GM21529 (cell line): ENCODE measurements at regions not wholly inside any gene's neighbourhood (a gene's known extent, or its start where the extent isn't known, plus 50 kb on each side); places are given as distances from the start of the nearest gene placed in this dataset.

Source experiments
- ATAC-seq: cut with Tn5 transposase; IDR thresholded peaks from one replicate; pipeline ENCODE4 v1.9.1; 2021; ENCODE audit not compliant: unreplicated experiment

GRCh38 chr2:155442088-155442487 lies 743.6 kb downstream of the KCNJ3 start:
- ATAC-seq: no peak

GRCh38 chr2:155431004-155431507 lies 732.6 kb downstream of the KCNJ3 start:
- no peak for ATAC-seq

- no peak for ATAC-seq
These were observed 729.0 kb downstream of the KCNJ3 start for GRCh38 chr2:155427470-155427869.

- no peak for ATAC-seq
These were observed 726.0 kb downstream of the KCNJ3 start for GRCh38 chr2:155424518-155424917.

GRCh38 chr2:155418753-155419152 lies 720.3 kb downstream of the KCNJ3 start:
- no peak for ATAC-seq

GRCh38 chr2:155412598-155412997 lies 714.1 kb downstream of the KCNJ3 start:
- peak; percentile 93 for ATAC-seq

GRCh38 chr2:155404433-155405002 lies 706.0 kb downstream of the KCNJ3 start:
- ATAC-seq: no peak

- ATAC-seq: no peak
These were observed 694.9 kb downstream of the KCNJ3 start for GRCh38 chr2:155393406-155393805.

- ATAC-seq: no peak
These were observed 693.2 kb downstream of the KCNJ3 start for GRCh38 chr2:155391613-155392130.

- no peak for ATAC-seq
These were observed 690.7 kb downstream of the KCNJ3 start for GRCh38 chr2:155389224-155389623.

GRCh38 chr2:155384555-155385123 lies 686.1 kb downstream of the KCNJ3 start:
- ATAC-seq: no peak

- ATAC-seq: no peak
These were observed 684.3 kb downstream of the KCNJ3 start for GRCh38 chr2:155382776-155383175.

GRCh38 chr2:155381436-155381835 lies 682.9 kb downstream of the KCNJ3 start:
- no peak for ATAC-seq

GRCh38 chr2:155379494-155379893 lies 681.0 kb downstream of the KCNJ3 start:
- ATAC-seq: no peak

- ATAC-seq: no peak
These were observed 679.5 kb downstream of the KCNJ3 start for GRCh38 chr2:155377931-155378444.

GRCh38 chr2:155377266-155377680 lies 678.8 kb downstream of the KCNJ3 start:
- ATAC-seq: no peak

- no peak for ATAC-seq
These were observed 674.5 kb downstream of the KCNJ3 start for GRCh38 chr2:155372969-155373368.

- peak; percentile 53 for ATAC-seq
These were observed 670.4 kb downstream of the KCNJ3 start for GRCh38 chr2:155368934-155369333.

GRCh38 chr2:155364766-155365165 lies 666.3 kb downstream of the KCNJ3 start:
- ATAC-seq: no peak

- ATAC-seq: no peak
These were observed 664.9 kb downstream of the KCNJ3 start for GRCh38 chr2:155363349-155363888.

GRCh38 chr2:155357172-155357571 lies 658.7 kb downstream of the KCNJ3 start:
- no peak for ATAC-seq

- ATAC-seq: no peak
These were observed 657.8 kb downstream of the KCNJ3 start for GRCh38 chr2:155356250-155356649.
